Nephron progenitor cell (in vitro differentiated cells): ENCODE measurements at regions not wholly inside any gene's neighbourhood (a gene's known extent, or its start where the extent isn't known, plus 50 kb on each side); places are given as distances from the start of the nearest gene placed in this dataset.

ENCODE experiments used
- DNase-seq: peaks from one replicate; pipeline ENCODE4 v3.0.0; 2021
- H3K27ac Mint-ChIP-seq: 2 replicates; pipeline ENCODE4 v1.8.0; 2021; ENCODE audit warnings: mild to moderate bottlenecking, moderate library complexity, mixed read lengths
- H3K27me3 Mint-ChIP-seq: 2 replicates; pipeline ENCODE4 v1.8.0; 2021; ENCODE audit warnings: mild to moderate bottlenecking, low read depth, mixed read lengths; ENCODE audit not compliant: poor library complexity
- H3K36me3 Mint-ChIP-seq: 2 replicates; pipeline ENCODE4 v1.8.0; 2021; ENCODE audit warnings: low read depth, mixed read lengths
- H3K4me1 Mint-ChIP-seq: 2 replicates; pipeline ENCODE4 v1.8.0; 2021; ENCODE audit warnings: mixed read lengths
- H3K4me3 Mint-ChIP-seq: 2 replicates; pipeline ENCODE4 v1.8.0; 2021; ENCODE audit warnings: mild to moderate bottlenecking, moderate library complexity, mixed read lengths
- H3K9me3 Mint-ChIP-seq: 2 replicates; pipeline ENCODE4 v1.8.0; 2021; ENCODE audit warnings: mild to moderate bottlenecking, moderate library complexity, mixed read lengths
- TF ChIP-seq, protein P1 (sequence below): fragments of 200-600 bp; sonication (generic); IDR thresholded peaks from 2 replicates; pipeline ENCODE4 v1.5.0; 2021; ENCODE audit warnings: antibody characterized with exemption

DNA sequence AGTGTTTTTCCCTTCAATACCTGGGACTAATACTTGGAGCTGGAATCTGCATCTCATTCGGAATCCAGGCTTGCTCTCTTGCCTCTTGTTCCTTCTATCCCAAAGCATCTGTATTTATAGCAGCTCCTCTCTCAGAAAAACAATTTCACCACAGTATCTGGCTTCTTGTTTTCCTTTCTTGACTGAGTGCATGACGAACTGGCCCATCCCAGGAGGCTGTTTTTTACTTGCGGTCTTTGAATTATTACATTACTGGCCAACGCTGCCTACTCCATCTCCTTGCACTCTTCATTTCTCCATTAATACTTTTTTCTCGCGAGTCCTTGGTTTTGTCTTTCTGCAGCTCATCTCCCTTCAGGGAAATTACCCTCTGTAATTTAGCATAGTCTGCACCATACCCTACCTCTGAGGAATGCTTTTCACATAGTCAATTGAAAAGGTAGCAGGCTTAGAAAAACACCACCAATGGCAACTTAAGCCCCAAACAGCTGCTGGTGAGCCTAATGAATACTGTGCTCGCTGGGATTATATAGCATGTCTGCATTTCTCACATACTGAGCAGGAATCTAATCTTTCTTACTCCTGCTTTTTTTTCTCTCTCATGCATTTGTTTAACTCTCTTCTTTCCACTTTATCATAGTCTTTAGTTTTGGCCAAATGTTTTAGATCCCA, 277.4 kb upstream of the SESN3 start:
- Mint-ChIP-seq H3K27ac (peak overlapping the region; percentile 7), H3K36me3 (no peaks in the 10 kb centered on the region), H3K4me1 (peaks cover 27% of the 10 kb centered on the region), H3K4me3 (no peak overlapping the region), H3K27me3 (no peaks in the 10 kb centered on the region), H3K9me3 (no peaks in the 10 kb centered on the region)
- DNase-seq, result no peak
- TF ChIP-seq, protein P1, sequence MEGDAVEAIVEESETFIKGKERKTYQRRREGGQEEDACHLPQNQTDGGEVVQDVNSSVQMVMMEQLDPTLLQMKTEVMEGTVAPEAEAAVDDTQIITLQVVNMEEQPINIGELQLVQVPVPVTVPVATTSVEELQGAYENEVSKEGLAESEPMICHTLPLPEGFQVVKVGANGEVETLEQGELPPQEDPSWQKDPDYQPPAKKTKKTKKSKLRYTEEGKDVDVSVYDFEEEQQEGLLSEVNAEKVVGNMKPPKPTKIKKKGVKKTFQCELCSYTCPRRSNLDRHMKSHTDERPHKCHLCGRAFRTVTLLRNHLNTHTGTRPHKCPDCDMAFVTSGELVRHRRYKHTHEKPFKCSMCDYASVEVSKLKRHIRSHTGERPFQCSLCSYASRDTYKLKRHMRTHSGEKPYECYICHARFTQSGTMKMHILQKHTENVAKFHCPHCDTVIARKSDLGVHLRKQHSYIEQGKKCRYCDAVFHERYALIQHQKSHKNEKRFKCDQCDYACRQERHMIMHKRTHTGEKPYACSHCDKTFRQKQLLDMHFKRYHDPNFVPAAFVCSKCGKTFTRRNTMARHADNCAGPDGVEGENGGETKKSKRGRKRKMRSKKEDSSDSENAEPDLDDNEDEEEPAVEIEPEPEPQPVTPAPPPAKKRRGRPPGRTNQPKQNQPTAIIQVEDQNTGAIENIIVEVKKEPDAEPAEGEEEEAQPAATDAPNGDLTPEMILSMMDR, result no peak

DNA sequence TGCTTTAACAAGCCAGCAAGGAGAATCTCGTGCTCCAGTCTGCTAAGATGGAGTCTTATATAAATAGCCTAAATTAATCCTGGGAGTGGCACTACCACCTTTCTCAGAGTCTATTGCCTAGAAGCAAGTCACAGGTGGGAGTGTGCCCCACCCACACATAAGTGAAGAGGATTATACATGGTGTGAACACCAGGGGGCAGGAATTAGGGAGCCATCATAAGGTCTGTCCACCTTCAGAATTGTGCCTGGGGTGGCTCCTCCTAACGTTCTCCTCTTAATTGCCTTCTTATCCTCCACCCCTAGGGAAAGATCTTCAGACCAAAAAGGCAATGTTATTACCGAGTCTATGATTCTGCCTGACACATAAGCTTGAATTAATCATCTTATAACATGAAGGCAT, 276.8 kb upstream of the SESN3 start:
- DNase-seq, result no peak
- no peak overlapping the region for H3K4me3 Mint-ChIP-seq
- no peaks in the 10 kb centered on the region for H3K36me3 Mint-ChIP-seq
- H3K27me3 Mint-ChIP-seq, result no peaks in the 10 kb centered on the region
- TF ChIP-seq, protein P1, result no peak
- H3K9me3 Mint-ChIP-seq, result no peaks in the 10 kb centered on the region
- H3K27ac Mint-ChIP-seq, result no peak overlapping the region
- H3K4me1 Mint-ChIP-seq, result peaks cover 27% of the 10 kb centered on the region

DNA sequence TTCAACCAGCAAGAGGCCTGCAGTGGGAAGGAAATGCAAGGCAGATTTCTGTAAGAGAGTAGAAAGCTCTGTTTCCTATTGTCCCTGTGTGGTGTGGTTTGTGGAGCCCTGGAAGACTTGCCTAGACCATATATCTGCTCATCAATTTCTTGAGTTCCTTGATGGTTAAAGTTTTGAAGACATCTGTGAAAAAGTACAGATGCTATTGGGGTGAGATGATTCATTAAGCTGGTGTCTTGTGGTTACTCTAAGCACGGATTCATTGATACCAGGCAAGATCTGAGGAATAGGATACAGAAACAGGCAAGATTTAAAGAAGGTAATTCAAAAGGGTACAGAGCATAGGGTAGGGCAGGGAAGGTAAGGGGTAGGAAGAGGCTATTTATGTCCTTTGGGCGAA, 275.8 kb upstream of the SESN3 start:
- Mint-ChIP-seq H3K27me3 (no peaks in the 10 kb centered on the region), H3K36me3 (no peaks in the 10 kb centered on the region), H3K4me1 (peaks cover 28% of the 10 kb centered on the region), H3K9me3 (no peaks in the 10 kb centered on the region), H3K4me3 (no peak overlapping the region), H3K27ac (no peak overlapping the region)
- TF ChIP-seq, protein P1, result no peak
- no peak for DNase-seq

DNA sequence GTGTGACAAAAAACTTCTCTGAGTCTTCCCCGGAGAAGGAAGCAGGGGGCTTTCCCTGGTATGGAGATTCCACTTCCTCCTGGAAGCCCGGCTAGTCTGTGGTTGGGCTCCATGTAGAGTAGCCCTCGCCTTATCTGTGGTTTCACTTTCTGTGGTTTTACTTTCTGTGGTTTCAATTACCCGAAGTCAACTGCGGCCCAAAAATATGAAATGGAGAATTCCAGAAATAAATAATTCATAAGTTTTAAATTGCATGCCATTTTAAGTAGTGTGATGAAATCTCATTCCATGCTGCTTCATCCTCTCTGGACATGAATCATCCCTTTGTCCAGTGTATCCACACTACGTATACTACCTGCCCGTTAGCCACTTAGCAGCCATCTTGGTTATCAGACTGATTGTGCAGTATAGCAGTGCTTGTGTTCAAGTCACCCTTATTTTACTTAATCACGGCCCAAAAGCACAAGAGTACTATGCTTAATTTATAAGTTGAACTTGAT, 275.0 kb upstream of the SESN3 start:
- no peak overlapping the region for H3K27ac Mint-ChIP-seq
- H3K36me3 Mint-ChIP-seq, result no peaks in the 10 kb centered on the region
- H3K4me1 Mint-ChIP-seq, result peaks cover 36% of the 10 kb centered on the region
- no peak overlapping the region for H3K4me3 Mint-ChIP-seq
- H3K9me3 Mint-ChIP-seq, result no peaks in the 10 kb centered on the region
- DNase-seq, result no peak
- TF ChIP-seq, protein P1, result no peak
- no peaks in the 10 kb centered on the region for H3K27me3 Mint-ChIP-seq

DNA sequence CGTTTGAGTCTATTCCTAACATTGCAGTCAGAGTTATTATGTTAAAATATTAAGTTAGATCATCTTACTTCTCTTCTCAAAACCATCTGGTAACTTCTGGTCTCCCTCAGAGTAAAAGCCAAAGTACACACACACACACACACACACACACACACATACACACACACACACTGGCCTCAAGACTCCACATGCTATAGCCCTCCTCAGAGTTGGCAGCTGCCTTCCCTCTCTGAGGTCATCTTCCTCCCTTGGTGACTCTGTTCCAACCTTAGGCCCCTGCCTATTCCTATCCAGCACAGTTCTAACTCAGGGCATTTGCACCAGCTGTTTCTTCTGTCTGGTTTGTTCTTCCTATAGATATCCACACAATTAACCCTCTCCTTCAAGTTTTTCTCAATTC, 272.0 kb upstream of the SESN3 start:
- H3K36me3 Mint-ChIP-seq, result no peaks in the 10 kb centered on the region
- H3K4me1 Mint-ChIP-seq, result peaks cover 54% of the 10 kb centered on the region
- H3K27me3 Mint-ChIP-seq, result no peaks in the 10 kb centered on the region
- H3K27ac Mint-ChIP-seq, result peak overlapping the region; percentile 8
- no peaks in the 10 kb centered on the region for H3K9me3 Mint-ChIP-seq
- TF ChIP-seq, protein P1, result no peak
- no peak for DNase-seq
- H3K4me3 Mint-ChIP-seq, result no peak overlapping the region

DNA sequence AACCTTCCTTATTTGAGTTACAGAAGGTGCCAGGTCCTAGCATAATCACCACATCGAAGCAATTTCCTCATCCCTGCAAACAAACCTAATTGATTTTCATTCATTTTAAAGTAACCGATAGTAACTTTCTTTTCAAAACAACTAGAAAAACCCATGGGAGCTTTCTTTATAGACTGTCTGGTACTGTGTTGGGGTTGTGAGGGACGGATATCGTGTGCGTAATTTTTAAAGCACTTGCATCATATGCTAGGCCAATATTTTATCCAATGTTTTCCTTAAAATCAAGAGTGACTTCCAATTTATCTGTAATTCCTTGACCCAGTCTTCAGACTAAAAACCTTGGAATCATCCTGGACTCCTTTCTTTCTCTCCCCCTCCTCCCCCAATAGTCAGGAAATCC, 271.5 kb upstream of the SESN3 start:
- peak overlapping the region; percentile 77 for H3K27ac Mint-ChIP-seq
- H3K4me1 Mint-ChIP-seq, result peaks cover 51% of the 10 kb centered on the region
- H3K36me3 Mint-ChIP-seq, result no peaks in the 10 kb centered on the region
- TF ChIP-seq, protein P1, result no peak
- H3K4me3 Mint-ChIP-seq, result no peak overlapping the region
- H3K9me3 Mint-ChIP-seq, result no peaks in the 10 kb centered on the region
- no peak for DNase-seq
- no peaks in the 10 kb centered on the region for H3K27me3 Mint-ChIP-seq
